Stimulated activated naive B cell treated with anti-CD40 and anti-IgM and Interleukin-4, amounts not matched to agents 10 μg/mL and 1 μg/mL and 100 μg/mL, for 72 hours (primary cell): ENCODE measurements at regions not wholly inside any gene's neighbourhood (a gene's known extent, or its start where the extent isn't known, plus 50 kb on each side); places are given as distances from the start of the nearest gene placed in this dataset.
"Not testable (repeated sequence)": the region's sequence is repeated elsewhere in the genome, so short reads cannot be mapped to it uniquely, and the experiment has no call there.

ENCODE experiments used
- ATAC-seq, 2 donors: fragments of 150-1000 bp; cut with Tn5 transposase; replicated peaks; 2 replicates each; pipeline ENCODE4 v1.10.0; 2021; ENCODE audit warnings: moderate library complexity in 1 of 2
- DNase-seq: peaks from one replicate; pipeline ENCODE4 v3.0.0; 2021
- H3K27ac Mint-ChIP-seq: one replicate; pipeline ENCODE4 v1.8.0; 2022; ENCODE audit warnings: mild to moderate bottlenecking, mixed read lengths
- H3K27me3 Mint-ChIP-seq, 2 donors: one replicate each; pipeline ENCODE4 v1.8.0; 2022; ENCODE audit warnings: mixed read lengths in 2 of 2
- H3K36me3 Mint-ChIP-seq, 2 donors: one replicate each; pipeline ENCODE4 v1.8.0; 2022; ENCODE audit warnings: mixed read lengths in 2 of 2, mild to moderate bottlenecking in 1 of 2
- H3K4me1 Mint-ChIP-seq, 2 donors: one replicate each; pipeline ENCODE4 v1.8.0; 2022; ENCODE audit warnings: mixed read lengths in 2 of 2, mild to moderate bottlenecking in 1 of 2
- H3K4me3 Mint-ChIP-seq, 2 donors: one replicate each; pipeline ENCODE4 v1.8.0; 2022; ENCODE audit warnings: mild to moderate bottlenecking in 2 of 2, mixed read lengths in 2 of 2, moderate library complexity in 1 of 2
- H3K9me3 Mint-ChIP-seq, 2 donors: one replicate each; pipeline ENCODE4 v1.8.0; 2022; ENCODE audit warnings: mixed read lengths in 2 of 2, mild to moderate bottlenecking in 1 of 2

GRCh38 chr1:224535641-224536040 lies 80.5 kb upstream of the CNIH3 start:
- H3K9me3 Mint-ChIP-seq: no peaks in the 10 kb centered on the region
- no peaks in the 10 kb centered on the region for H3K4me1 Mint-ChIP-seq
- ATAC-seq (no peak), DNase-seq (no peak)
- no peaks in the 10 kb centered on the region for H3K36me3 Mint-ChIP-seq
- H3K4me3 Mint-ChIP-seq: no peak overlapping the region
- H3K27me3 Mint-ChIP-seq: peaks cover 7 to 8% of the 10 kb centered on the region in 2 donors
- H3K27ac Mint-ChIP-seq: no peak overlapping the region

- Mint-ChIP-seq H3K9me3 (no peaks in the 10 kb centered on the region), H3K4me3 (no peak overlapping the region), H3K4me1 (peaks cover 2 to 5% of the 10 kb centered on the region in 2 donors), H3K36me3 (no peaks in the 10 kb centered on the region), H3K27ac (no peak overlapping the region), H3K27me3 (peaks cover 7 to 8% of the 10 kb centered on the region in 2 donors)
- DNase-seq (no peak), ATAC-seq (no peak)
Observed at GRCh38 chr1:224539971-224540370, 76.1 kb upstream of the CNIH3 start.

- DNase-seq (no peak), ATAC-seq (no peak)
- peaks cover 2 to 5% of the 10 kb centered on the region in 2 donors for H3K4me1 Mint-ChIP-seq
- no peaks in the 10 kb centered on the region for H3K9me3 Mint-ChIP-seq
- no peaks in the 10 kb centered on the region for H3K36me3 Mint-ChIP-seq
- peaks cover 7 to 8% of the 10 kb centered on the region in 2 donors for H3K27me3 Mint-ChIP-seq
- H3K27ac Mint-ChIP-seq: no peak overlapping the region
- H3K4me3 Mint-ChIP-seq: no peak overlapping the region
Observed at GRCh38 chr1:224540535-224540934, 75.6 kb upstream of the CNIH3 start.

GRCh38 chr1:224541072-224541790 lies 74.9 kb upstream of the CNIH3 start:
- Mint-ChIP-seq H3K4me1 (peaks cover 2 to 5% of the 10 kb centered on the region in 2 donors), H3K4me3 (no peak overlapping the region), H3K27ac (no peak overlapping the region), H3K27me3 (peaks cover 7 to 12% of the 10 kb centered on the region in 2 donors), H3K9me3 (peaks cover 0 to under 1% of the 10 kb centered on the region in 2 donors), H3K36me3 (no peaks in the 10 kb centered on the region)
- ATAC-seq: no peak
- DNase-seq: no peak

- H3K27me3 Mint-ChIP-seq: peaks cover 7 to 15% of the 10 kb centered on the region in 2 donors
- no peak overlapping the region for H3K27ac Mint-ChIP-seq
- no peak for ATAC-seq
- H3K4me1 Mint-ChIP-seq: peaks cover 2 to 5% of the 10 kb centered on the region in 2 donors
- peaks cover 0 to 2% of the 10 kb centered on the region in 2 donors for H3K9me3 Mint-ChIP-seq
- no peak for DNase-seq
- no peaks in the 10 kb centered on the region for H3K36me3 Mint-ChIP-seq
- H3K4me3 Mint-ChIP-seq: no peak overlapping the region
Observed at GRCh38 chr1:224541901-224542630, 74.1 kb upstream of the CNIH3 start.

GRCh38 chr1:224542783-224543440 lies 73.2 kb upstream of the CNIH3 start:
- DNase-seq: no peak
- Mint-ChIP-seq H3K9me3 (peaks cover 0 to 2% of the 10 kb centered on the region in 2 donors), H3K4me1 (peaks cover 2 to 5% of the 10 kb centered on the region in 2 donors), H3K4me3 (no peak overlapping the region), H3K36me3 (no peaks in the 10 kb centered on the region), H3K27ac (no peak overlapping the region), H3K27me3 (peaks cover 7 to 15% of the 10 kb centered on the region in 2 donors)
- peak; percentile 54 to 78 for ATAC-seq

GRCh38 chr1:224543453-224543852 lies 72.7 kb upstream of the CNIH3 start:
- H3K27me3 Mint-ChIP-seq: peaks cover 7 to 15% of the 10 kb centered on the region in 2 donors
- no peak overlapping the region for H3K27ac Mint-ChIP-seq
- ATAC-seq (no peak), DNase-seq (no peak)
- peaks cover 2 to 5% of the 10 kb centered on the region in 2 donors for H3K4me1 Mint-ChIP-seq
- no peak overlapping the region for H3K4me3 Mint-ChIP-seq
- no peaks in the 10 kb centered on the region for H3K36me3 Mint-ChIP-seq
- H3K9me3 Mint-ChIP-seq: peaks cover 0 to 2% of the 10 kb centered on the region in 2 donors

GRCh38 chr1:224544346-224545110 lies 71.6 kb upstream of the CNIH3 start:
- H3K36me3 Mint-ChIP-seq: no peaks in the 10 kb centered on the region
- H3K4me1 Mint-ChIP-seq: peaks cover 2 to 5% of the 10 kb centered on the region in 2 donors
- no peak for DNase-seq
- peaks cover under 1 to 7% of the 10 kb centered on the region in 2 donors for H3K27me3 Mint-ChIP-seq
- H3K27ac Mint-ChIP-seq: no peak overlapping the region
- H3K4me3 Mint-ChIP-seq: no peak overlapping the region
- ATAC-seq: no peak
- H3K9me3 Mint-ChIP-seq: peaks cover 0 to 2% of the 10 kb centered on the region in 2 donors

GRCh38 chr1:224545571-224545970 lies 70.5 kb upstream of the CNIH3 start:
- ATAC-seq (no peak), DNase-seq (no peak)
- Mint-ChIP-seq H3K4me1 (peaks cover 2 to 5% of the 10 kb centered on the region in 2 donors), H3K27me3 (peaks cover 0 to 7% of the 10 kb centered on the region in 2 donors), H3K4me3 (no peak overlapping the region), H3K9me3 (peaks cover 0 to 2% of the 10 kb centered on the region in 2 donors), H3K36me3 (no peaks in the 10 kb centered on the region), H3K27ac (no peak overlapping the region)

GRCh38 chr1:224548676-224549075 lies 67.4 kb upstream of the CNIH3 start:
- H3K36me3 Mint-ChIP-seq: no peaks in the 10 kb centered on the region
- H3K27ac Mint-ChIP-seq: no peak overlapping the region
- H3K4me3 Mint-ChIP-seq: no peak overlapping the region
- H3K9me3 Mint-ChIP-seq: peaks cover 0 to 2% of the 10 kb centered on the region in 2 donors
- H3K27me3 Mint-ChIP-seq: peaks cover 0 to 7% of the 10 kb centered on the region in 2 donors
- DNase-seq: no peak
- H3K4me1 Mint-ChIP-seq: no peaks in the 10 kb centered on the region
- no peak for ATAC-seq

GRCh38 chr1:224551189-224551588 lies 64.9 kb upstream of the CNIH3 start:
- not testable (repeated sequence) for H3K4me3 Mint-ChIP-seq, H3K36me3 Mint-ChIP-seq, H3K4me1 Mint-ChIP-seq, ATAC-seq, H3K27ac Mint-ChIP-seq, H3K9me3 Mint-ChIP-seq, H3K27me3 Mint-ChIP-seq, DNase-seq

GRCh38 chr1:224554056-224554455 lies 62.1 kb upstream of the CNIH3 start:
- H3K9me3 Mint-ChIP-seq: no peaks in the 10 kb centered on the region
- DNase-seq (no peak), ATAC-seq (no peak)
- no peak overlapping the region for H3K4me3 Mint-ChIP-seq
- no peaks in the 10 kb centered on the region for H3K4me1 Mint-ChIP-seq
- H3K27ac Mint-ChIP-seq: no peak overlapping the region
- no peaks in the 10 kb centered on the region for H3K27me3 Mint-ChIP-seq
- no peaks in the 10 kb centered on the region for H3K36me3 Mint-ChIP-seq

- H3K9me3 Mint-ChIP-seq: no peaks in the 10 kb centered on the region
- no peaks in the 10 kb centered on the region for H3K27me3 Mint-ChIP-seq
- H3K27ac Mint-ChIP-seq: no peak overlapping the region
- no peak overlapping the region for H3K4me3 Mint-ChIP-seq
- no peak for DNase-seq
- ATAC-seq: no peak
- H3K4me1 Mint-ChIP-seq: no peaks in the 10 kb centered on the region
- H3K36me3 Mint-ChIP-seq: no peaks in the 10 kb centered on the region
Observed at GRCh38 chr1:224554620-224555259, 61.4 kb upstream of the CNIH3 start.
